ENCODE measurements at regions not wholly inside any gene's neighbourhood (a gene's known extent, or its start where the extent isn't known, plus 50 kb on each side); places are given as distances from the start of the nearest gene placed in this dataset.

DNA sequence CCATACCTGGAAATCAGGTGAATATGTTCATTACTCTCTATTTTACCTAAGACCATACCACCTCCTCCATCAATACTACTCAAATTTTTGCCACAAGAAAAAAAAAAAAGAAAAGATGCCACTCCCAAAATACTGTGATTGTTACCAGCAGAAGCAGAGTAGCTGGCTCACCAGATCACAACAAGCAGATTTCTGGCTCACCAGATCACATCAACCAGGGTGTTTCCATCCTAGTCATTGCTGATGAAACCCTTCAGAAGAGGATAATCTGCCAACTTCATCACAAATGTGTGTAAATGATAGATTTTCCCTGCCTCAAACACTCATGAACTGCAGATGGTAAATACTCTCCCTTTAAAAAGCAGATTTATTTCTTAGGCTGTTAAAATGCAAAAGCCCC lies 109.7 kb upstream of the NAMPT start:
- ChIA-PET CTCF (interaction anchor here (1.9 kb wide), 1 partner anchor 9 kb away, joined by 5 read pairs; no protein-coding TSS in a partner anchor), POLR2A (no interaction called here)
- no peaks in the 10 kb centered on the region for H3K9me3 ChIP-seq (ENCODE audit: control insufficient read depth, insufficient read depth, low read depth, low read length)
- H3K27ac ChIP-seq (ENCODE audit: extremely low read depth, low read depth, low read length) = no peak overlapping the region
- no peaks in the 10 kb centered on the region for H3K36me3 ChIP-seq (ENCODE audit: control insufficient read depth in 2 of 2, insufficient read depth in 1 of 2, low read length in 2 of 2)
- H3K4me3 ChIP-seq (ENCODE audit: low read depth, low read length) = no peak overlapping the region
- TF ChIP-seq, protein P1, sequence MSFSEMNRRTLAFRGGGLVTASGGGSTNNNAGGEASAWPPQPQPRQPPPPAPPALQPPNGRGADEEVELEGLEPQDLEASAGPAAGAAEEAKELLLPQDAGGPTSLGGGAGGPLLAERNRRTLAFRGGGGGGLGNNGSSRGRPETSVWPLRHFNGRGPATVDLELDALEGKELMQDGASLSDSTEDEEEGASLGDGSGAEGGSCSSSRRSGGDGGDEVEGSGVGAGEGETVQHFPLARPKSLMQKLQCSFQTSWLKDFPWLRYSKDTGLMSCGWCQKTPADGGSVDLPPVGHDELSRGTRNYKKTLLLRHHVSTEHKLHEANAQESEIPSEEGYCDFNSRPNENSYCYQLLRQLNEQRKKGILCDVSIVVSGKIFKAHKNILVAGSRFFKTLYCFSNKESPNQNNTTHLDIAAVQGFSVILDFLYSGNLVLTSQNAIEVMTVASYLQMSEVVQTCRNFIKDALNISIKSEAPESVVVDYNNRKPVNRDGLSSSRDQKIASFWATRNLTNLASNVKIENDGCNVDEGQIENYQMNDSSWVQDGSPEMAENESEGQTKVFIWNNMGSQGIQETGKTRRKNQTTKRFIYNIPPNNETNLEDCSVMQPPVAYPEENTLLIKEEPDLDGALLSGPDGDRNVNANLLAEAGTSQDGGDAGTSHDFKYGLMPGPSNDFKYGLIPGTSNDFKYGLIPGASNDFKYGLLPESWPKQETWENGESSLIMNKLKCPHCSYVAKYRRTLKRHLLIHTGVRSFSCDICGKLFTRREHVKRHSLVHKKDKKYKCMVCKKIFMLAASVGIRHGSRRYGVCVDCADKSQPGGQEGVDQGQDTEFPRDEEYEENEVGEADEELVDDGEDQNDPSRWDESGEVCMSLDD (tag by site-specific recombination; IDR thresholded peaks at IDR 0.05) = no peak
- TF ChIP-seq ZNF112 (tag by site-specific recombination; IDR thresholded peaks at IDR 0.05) (no peak), ZNF548 (tag by site-specific recombination; IDR thresholded peaks at IDR 0.05) (no peak), WT1 (tag by site-specific recombination; IDR thresholded peaks at IDR 0.05) (no peak), GLI2 (tag by site-specific recombination; IDR thresholded peaks at IDR 0.05; ENCODE audit: borderline replicate concordance, low read depth) (no peak), ZNF214 (tag by site-specific recombination; IDR thresholded peaks at IDR 0.05; ENCODE audit: borderline replicate concordance) (no peak), ZNF302 (tag by site-specific recombination; IDR thresholded peaks at IDR 0.05; ENCODE audit: low read depth) (no peak), IKZF3 (tag by site-specific recombination; IDR thresholded peaks at IDR 0.05) (no peak), SETDB1 (IDR thresholded peaks at IDR 0.05; ENCODE audit: insufficient read length, low read length) (no peak)
- TF ChIP-seq, protein P2, sequence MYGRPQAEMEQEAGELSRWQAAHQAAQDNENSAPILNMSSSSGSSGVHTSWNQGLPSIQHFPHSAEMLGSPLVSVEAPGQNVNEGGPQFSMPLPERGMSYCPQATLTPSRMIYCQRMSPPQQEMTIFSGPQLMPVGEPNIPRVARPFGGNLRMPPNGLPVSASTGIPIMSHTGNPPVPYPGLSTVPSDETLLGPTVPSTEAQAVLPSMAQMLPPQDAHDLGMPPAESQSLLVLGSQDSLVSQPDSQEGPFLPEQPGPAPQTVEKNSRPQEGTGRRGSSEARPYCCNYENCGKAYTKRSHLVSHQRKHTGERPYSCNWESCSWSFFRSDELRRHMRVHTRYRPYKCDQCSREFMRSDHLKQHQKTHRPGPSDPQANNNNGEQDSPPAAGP (tag by site-specific recombination; IDR thresholded peaks at IDR 0.05) = no peak
- TF ChIP-seq, protein P3, sequence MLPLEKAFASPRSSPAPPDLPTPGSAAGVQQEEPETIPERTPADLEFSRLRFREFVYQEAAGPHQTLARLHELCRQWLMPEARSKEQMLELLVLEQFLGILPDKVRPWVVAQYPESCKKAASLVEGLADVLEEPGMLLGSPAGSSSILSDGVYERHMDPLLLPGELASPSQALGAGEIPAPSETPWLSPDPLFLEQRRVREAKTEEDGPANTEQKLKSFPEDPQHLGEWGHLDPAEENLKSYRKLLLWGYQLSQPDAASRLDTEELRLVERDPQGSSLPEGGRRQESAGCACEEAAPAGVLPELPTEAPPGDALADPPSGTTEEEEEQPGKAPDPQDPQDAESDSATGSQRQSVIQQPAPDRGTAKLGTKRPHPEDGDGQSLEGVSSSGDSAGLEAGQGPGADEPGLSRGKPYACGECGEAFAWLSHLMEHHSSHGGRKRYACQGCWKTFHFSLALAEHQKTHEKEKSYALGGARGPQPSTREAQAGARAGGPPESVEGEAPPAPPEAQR (tag by site-specific recombination; IDR thresholded peaks at IDR 0.05) = no peak
- TF ChIP-seq, protein P4, sequence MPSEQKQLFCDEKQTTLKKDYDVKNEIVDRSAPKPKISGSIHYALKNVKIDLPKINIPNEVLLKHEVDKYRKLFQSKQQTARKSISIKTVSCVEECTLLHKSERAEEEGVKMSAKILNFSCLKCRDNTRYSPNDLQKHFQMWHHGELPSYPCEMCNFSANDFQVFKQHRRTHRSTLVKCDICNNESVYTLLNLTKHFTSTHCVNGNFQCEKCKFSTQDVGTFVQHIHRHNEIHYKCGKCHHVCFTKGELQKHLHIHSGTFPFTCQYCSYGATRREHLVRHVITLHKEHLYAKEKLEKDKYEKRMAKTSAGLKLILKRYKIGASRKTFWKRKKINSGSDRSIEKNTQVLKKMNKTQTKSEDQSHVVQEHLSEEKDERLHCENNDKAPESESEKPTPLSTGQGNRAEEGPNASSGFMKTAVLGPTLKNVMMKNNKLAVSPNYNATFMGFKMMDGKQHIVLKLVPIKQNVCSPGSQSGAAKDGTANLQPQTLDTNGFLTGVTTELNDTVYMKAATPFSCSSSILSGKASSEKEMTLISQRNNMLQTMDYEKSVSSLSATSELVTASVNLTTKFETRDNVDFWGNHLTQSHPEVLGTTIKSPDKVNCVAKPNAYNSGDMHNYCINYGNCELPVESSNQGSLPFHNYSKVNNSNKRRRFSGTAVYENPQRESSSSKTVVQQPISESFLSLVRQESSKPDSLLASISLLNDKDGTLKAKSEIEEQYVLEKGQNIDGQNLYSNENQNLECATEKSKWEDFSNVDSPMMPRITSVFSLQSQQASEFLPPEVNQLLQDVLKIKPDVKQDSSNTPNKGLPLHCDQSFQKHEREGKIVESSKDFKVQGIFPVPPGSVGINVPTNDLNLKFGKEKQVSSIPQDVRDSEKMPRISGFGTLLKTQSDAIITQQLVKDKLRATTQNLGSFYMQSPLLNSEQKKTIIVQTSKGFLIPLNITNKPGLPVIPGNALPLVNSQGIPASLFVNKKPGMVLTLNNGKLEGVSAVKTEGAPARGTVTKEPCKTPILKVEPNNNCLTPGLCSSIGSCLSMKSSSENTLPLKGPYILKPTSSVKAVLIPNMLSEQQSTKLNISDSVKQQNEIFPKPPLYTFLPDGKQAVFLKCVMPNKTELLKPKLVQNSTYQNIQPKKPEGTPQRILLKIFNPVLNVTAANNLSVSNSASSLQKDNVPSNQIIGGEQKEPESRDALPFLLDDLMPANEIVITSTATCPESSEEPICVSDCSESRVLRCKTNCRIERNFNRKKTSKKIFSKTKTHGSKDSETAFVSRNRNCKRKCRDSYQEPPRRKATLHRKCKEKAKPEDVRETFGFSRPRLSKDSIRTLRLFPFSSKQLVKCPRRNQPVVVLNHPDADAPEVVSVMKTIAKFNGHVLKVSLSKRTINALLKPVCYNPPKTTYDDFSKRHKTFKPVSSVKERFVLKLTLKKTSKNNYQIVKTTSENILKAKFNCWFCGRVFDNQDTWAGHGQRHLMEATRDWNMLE (tag by site-specific recombination; conservative IDR thresholded peaks at IDR 0.05; ENCODE audit: low read depth) = no peak
- H3K4me1 ChIP-seq (ENCODE audit: control insufficient read depth, insufficient read depth, low read length) = no peaks in the 10 kb centered on the region

DNA sequence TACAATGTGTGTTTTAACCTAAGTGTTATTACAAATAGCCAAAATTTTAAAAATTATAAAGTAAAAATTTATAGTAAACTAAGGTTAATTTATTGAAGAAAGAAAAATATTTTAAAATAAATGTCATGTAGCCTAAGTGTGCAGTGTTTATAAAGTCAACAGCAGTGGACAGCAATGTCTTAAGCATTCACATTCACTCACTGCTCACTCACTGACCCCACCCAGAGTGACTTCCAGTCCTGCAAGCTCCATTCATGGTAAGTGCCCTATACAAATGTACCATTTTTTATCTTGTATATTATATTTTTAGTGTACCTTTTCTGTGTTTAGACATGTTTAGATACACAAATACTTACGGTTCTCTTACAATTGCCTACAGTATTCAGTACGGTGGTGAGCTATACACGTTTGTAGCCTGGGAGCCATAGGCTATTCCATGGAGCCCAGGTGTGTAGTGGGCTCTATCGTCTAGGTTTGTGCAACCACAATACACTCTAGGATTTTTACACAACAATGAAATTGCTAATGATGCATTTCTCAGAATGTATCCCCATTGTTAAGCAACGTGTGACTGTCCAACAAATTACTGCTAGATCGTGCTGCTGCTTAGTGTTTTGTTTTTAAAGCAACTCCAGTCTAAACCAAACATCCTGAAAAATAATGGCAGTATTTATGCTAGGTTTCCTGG lies 108.9 kb upstream of the NAMPT start:
- no peaks in the 10 kb centered on the region for H3K9me3 ChIP-seq (ENCODE audit: control insufficient read depth, insufficient read depth, low read depth, low read length)
- H3K36me3 ChIP-seq (ENCODE audit: control insufficient read depth in 2 of 2, insufficient read depth in 1 of 2, low read length in 2 of 2) = no peaks in the 10 kb centered on the region
- H3K27ac ChIP-seq (ENCODE audit: extremely low read depth, low read depth, low read length) = no peak overlapping the region
- POLR2A ChIA-PET = no interaction called here
- no peak overlapping the region for H3K4me3 ChIP-seq (ENCODE audit: low read depth, low read length)
- CTCF ChIA-PET = interaction anchor here (1.9 kb wide), 1 partner anchor 9 kb away, joined by 5 read pairs; no protein-coding TSS in a partner anchor
- no peaks in the 10 kb centered on the region for H3K4me1 ChIP-seq (ENCODE audit: control insufficient read depth, insufficient read depth, low read length)
- TF ChIP-seq GLIS2 (tag by site-specific recombination; IDR thresholded peaks at IDR 0.05) (no peak), ZFP69B (tag by site-specific recombination; IDR thresholded peaks at IDR 0.05) (no peak), IKZF3 (tag by site-specific recombination; IDR thresholded peaks at IDR 0.05) (no peak), MEIS1 (CRISPR knock-in tag; IDR thresholded peaks at IDR 0.05; ENCODE audit: borderline replicate concordance) (no peak), ZNF747 (tag by site-specific recombination; IDR thresholded peaks at IDR 0.05) (no peak), ZNF114 (tag by site-specific recombination; IDR thresholded peaks at IDR 0.05) (no peak), SP7 (tag by site-specific recombination; IDR thresholded peaks at IDR 0.05) (no peak), KLF7 (tag by site-specific recombination; IDR thresholded peaks at IDR 0.05; ENCODE audit: borderline replicate concordance) (no peak), ZEB2 (tag by site-specific recombination; IDR thresholded peaks at IDR 0.05) (no peak), OSR2 (tag by site-specific recombination; IDR thresholded peaks at IDR 0.05) (no peak)
- TF ChIP-seq, protein P5, sequence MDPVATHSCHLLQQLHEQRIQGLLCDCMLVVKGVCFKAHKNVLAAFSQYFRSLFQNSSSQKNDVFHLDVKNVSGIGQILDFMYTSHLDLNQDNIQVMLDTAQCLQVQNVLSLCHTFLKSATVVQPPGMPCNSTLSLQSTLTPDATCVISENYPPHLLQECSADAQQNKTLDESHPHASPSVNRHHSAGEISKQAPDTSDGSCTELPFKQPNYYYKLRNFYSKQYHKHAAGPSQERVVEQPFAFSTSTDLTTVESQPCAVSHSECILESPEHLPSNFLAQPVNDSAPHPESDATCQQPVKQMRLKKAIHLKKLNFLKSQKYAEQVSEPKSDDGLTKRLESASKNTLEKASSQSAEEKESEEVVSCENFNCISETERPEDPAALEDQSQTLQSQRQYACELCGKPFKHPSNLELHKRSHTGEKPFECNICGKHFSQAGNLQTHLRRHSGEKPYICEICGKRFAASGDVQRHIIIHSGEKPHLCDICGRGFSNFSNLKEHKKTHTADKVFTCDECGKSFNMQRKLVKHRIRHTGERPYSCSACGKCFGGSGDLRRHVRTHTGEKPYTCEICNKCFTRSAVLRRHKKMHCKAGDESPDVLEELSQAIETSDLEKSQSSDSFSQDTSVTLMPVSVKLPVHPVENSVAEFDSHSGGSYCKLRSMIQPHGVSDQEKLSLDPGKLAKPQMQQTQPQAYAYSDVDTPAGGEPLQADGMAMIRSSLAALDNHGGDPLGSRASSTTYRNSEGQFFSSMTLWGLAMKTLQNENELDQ (tag by site-specific recombination; IDR thresholded peaks at IDR 0.05; ENCODE audit: low read depth) = no peak
